Sciatic nerve (tissue), 2 donors: ENCODE measurements at regions not wholly inside any gene's neighbourhood (a gene's known extent, or its start where the extent isn't known, plus 50 kb on each side); places are given as distances from the start of the nearest gene placed in this dataset.
A peak's percentile ranks its signal among the peaks of the same experiment; 100 is the strongest.

ENCODE experiments used
- ATAC-seq: fragments of 200-7000 bp; cut with Tn5 transposase; one replicate; pipeline ENCODE4 v1.9.1; 2020; ENCODE audit warnings: mild to moderate bottlenecking, moderate library complexity
- DNase-seq: peaks from one replicate; pipeline ENCODE4 v3.0.0-alpha.2; 2020; ENCODE audit warnings: low spot score
- intact Hi-C: fragments of 100-400 bp; cut with DNase I; formaldehyde crosslinking; loops from one replicate; pipeline ENCODE4 v1.14.2; 2022
- donor health status: DM: no; HTN: no; CAD: no.
- donor health status: DM: no; HTN: no; CAD: no.

DNA sequence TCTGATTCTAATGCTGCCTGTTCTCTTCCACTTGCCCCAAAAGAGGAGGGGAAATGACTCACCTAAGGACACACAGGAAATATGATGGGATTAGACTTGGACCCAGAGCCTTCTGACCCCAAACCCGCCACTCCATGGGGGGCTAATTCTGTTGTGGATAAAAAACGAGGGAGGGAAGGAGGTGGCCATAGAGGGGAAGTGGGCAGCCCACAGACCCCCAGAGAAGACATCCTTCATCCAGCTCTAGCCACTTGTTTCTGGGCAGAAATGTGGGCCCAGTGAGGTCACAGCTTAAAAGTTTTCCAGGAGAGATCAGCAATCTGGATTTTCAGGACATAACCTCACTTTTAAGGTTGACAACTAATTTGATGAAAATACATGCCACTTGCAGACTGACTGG lies 202.1 kb downstream of the ANKRD60 start:
- intact Hi-C loops, result no loop called here
- ATAC-seq, result no peak
- no peak for DNase-seq

DNA sequence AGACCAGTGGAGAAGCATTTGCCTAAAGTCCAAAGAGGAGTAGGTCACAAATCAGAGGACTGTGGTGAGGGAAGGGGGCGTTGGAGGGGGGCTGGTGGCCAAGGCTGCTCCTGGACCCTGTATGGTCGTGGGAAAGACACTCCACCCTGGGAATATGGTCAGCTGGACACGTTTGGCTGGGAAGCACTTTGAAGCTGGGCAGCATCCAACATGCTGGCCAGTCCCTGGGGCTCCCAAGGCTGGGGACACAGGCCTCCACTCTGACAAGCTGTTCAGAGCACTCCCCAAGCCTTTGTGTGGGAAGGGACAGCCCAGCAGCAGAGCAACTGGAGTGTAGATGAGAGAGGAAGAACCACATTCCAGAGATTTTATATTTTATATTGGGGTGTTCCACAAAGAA lies 203.2 kb downstream of the ANKRD60 start:
- intact Hi-C loops, result no loop called here
- DNase-seq, result no peak
- ATAC-seq, result no peak

DNA sequence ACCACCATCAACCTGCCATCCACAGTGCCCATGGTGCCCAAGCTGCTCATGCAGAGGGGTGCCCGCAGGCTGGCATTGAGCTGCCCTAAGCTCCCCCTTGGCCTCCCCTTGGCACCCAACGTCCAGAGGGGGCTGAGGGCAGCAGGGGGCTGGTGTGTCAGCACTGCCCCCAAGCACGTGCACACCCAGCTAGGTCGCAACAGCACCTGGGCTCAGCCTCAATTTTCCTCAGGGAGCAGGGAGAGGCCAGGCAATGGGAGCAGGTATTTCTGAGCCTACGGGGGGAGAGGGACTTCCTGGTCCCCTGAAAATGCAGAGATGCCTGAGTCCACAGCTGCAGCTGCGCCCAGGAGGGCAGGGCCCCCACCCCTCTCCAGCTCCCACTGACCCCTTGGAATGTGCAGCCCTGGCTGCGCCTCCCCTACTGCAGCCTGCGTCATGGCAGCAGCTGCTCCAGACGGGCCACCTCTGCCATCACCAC lies 204.2 kb downstream of the ANKRD60 start:
- ATAC-seq, result no peak
- intact Hi-C loops, result no loop called here
- no peak for DNase-seq

- ATAC-seq, result no peak
- DNase-seq, result no peak
- intact Hi-C loops, result no loop called here
Observed at GRCh38 chr20:58023781-58024180, 204.7 kb downstream of the ANKRD60 start.

DNA sequence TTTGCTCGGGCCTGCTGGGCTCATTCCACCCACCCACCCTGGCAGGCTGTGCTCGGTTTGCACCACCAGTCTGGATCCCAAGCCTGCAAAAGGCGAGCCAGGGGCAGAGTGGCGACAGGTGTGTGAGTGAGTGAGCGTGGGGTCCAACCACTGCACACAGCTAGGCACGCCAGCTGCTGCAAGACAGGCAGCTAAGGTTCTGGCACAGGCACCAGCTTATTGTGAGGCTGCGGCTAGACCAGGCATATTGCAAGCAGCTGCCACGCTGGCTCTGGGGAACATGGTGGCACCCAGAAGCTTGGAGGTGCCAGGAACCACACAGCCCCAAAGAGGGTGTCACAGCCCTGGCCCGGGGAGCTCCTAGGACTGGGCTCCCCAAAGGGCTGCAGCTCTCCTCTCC lies 205.1 kb downstream of the ANKRD60 start:
- no peak for ATAC-seq
- DNase-seq, result no peak

GRCh38 chr20:58022711-58023110 lies 205.7 kb downstream of the ANKRD60 start:
- ATAC-seq, result no peak
- no peak for DNase-seq
- intact Hi-C loops, result no loop called here

More for the DNA sequence above, 205.1 kb downstream of the ANKRD60 start:
- intact Hi-C loops, result no loop called here

GRCh38 chr20:58021481-58021880 lies 207.0 kb downstream of the ANKRD60 start:
- DNase-seq (no peak), ATAC-seq (peak; percentile 66)
- intact Hi-C loops, result no loop called here

DNA sequence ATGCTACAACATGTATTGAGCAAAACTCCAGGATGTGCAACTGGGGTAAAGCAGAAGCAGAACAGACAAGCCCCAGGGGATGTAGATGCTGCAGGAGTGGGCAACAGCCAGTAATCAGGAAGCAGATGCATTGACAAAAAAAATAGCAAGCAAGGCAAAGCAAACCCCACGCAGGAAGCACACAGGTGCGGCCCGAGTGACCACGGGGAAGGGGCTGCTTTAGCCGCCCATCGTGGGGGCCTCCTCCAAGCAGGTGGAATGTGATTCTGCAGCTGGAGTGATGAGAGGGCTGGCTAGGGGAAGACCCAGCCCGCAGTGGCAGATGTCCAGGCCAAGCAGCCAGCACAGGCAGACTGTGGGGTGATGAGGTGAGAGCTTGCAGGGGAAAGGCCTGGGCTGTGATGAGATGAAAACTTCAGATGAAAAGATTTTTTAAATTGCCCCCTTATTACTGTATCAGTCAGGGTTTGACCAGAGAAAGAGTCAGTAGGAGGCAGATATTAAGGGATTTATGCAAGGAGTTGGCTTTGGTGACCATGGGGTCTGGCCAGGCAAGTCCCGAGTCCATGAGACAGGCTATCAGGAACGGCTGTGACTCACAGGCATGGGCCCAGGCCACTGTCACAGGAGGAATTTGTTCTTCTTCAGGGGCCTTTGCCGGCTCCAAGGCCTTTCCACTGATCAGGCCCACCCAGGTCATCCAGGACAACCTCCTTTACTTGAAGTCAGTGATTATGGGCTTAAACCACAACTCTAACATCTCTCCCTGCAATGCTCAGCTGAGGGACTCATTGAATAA lies 207.6 kb downstream of the ANKRD60 start:
- ATAC-seq (peak; percentile 59), DNase-seq (no peak)
- intact Hi-C loops, result no loop called here

DNA sequence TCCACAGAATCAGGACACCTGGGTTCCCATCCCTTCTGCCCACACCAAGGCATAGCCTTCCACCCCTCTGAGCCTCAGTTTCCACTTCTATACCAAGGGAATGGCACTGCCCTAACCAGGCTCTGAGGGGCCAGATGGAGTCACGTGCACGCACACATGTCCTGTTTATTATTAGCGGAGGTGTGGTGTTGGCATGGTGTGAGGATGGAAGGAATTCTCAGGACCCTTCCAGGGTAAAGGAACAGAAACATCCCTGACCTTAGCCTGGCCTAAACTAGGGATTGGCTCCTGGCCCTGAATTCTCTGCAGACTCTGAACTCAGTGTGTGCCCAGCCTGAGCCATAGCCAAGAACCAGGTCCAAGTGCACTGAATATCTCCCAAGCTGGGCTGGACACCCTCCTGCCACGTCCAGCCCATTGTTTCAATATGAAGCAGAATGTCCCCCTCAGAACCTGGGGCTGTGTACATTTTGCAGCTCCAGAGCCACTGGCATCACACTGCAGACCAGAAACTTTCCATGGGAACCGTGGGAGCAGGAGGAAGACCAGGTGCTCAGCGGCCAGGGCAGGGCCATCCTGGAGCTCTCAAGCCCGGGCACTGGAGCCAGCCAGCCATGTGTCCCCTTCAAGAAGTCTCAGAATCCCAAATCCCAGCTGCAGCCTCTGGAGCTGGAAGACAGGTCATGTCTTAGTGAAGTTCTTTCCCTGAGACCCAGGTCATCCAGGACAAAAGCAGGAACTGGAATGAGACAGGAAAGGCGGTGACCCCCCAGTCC lies 208.4 kb downstream of the ANKRD60 start:
- DNase-seq (no peak), ATAC-seq (peak; percentile 7)
- intact Hi-C loops, result no loop called here

DNA sequence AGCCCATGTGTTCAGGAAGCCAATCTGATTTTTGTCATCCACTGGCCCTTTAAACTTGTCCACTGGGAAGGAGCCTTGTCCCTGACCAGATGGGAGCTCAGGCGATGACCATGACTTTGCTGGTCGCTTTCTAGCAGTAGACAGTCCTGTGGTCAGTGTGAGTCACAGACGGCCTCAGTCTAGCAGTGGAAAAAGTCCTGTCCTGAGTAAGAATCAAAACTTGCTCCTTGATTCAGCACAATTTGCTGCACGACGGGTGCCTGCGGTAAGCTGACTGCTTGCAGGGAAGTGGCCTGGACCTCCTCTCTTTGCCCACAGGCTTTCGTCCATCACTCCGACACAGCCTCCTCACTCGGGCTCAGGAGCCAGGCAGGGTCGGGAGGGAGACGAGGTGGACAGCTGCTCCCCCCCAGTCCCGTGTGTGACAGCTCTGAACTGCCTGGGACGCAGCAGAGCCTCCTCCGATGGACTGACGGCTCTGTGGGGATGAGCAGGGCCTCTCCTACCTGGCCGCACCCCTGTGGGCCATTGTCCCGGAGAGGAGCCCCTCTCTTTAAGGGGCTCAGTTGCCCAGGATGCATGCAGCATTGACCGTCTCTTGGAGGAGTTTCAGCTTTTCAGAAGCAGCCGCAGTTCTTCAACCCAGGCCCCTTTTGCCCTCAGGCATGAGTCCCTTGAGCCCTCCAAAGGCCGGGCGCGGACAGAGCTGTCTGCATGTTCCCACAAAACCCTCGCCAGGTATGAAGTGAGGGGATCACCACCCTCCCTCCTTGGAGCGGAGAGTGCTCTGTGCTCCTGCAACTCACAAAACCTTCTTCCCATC lies 209.2 kb downstream of the ANKRD60 start:
- DNase-seq (no peak), ATAC-seq (no peak)
- intact Hi-C loops, result no loop called here

GRCh38 chr20:58018590-58018989 lies 209.9 kb downstream of the ANKRD60 start:
- intact Hi-C loops, result no loop called here
- ATAC-seq (no peak), DNase-seq (no peak)

- no peak for ATAC-seq
- intact Hi-C loops, result no loop called here
Observed at GRCh38 chr20:58017970-58018530, 210.4 kb downstream of the ANKRD60 start.

GRCh38 chr20:58017231-58017969 lies 211.1 kb downstream of the ANKRD60 start:
- ATAC-seq, result peak; percentile 44
- no peak for DNase-seq
- intact Hi-C loops, result no loop called here

More at GRCh38 chr20:58017970-58018530, 210.4 kb downstream of the ANKRD60 start:
- no peak for DNase-seq

DNA sequence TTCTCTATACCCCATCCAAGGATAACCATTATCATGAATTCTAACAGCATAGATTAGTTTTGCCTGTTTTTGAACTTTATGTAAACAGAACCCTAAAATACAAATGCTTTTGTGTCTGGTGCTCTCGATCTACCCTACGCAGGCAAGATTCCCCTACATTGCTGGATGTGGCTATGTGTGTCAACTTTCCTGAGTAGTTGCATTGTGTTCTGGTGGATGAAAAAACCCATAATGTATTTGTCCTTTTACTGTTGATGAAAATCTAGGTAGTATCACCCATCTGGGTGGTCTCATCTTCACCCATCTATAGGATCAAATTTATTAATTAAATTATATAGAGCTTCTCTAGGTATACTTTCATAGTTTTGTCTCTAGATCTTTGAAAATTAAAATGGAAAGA lies 211.7 kb downstream of the ANKRD60 start:
- DNase-seq (no peak), ATAC-seq (no peak)
- intact Hi-C loops, result no loop called here

DNA sequence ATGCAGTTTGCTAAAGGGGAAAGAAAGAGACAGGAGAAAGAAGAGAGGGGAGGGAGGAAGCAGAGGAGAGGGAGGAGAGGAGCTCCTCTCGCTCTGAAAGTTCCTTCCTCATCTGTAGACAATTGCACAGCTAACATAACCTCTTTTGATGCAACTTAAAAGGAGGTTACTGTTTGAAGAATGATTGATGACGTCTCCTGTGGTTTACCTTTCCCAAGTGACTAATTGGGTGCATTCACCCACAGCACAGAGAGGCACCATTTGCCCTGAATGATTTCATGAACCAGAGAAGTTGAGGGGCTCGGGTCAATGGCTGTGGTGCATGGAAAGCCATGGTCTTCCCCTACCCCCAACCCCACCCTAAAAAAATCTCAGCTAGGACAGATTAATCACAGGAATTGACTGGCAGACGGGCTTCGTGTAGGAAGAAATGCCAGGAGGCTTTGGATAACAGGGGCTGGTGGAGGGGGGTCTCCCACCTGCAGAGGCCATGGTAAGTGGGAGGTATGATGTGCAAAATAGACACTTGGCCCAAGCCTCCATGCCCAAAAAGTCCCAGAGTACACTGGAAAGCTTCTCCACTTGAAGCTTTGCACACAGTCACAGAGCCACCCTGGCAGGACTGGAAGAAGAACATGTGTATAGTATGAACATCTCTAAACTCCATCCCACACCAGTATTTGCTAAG lies 213.7 kb downstream of the ANKRD60 start:
- intact Hi-C loops, result no loop called here
- ATAC-seq, result no peak
- no peak for DNase-seq

DNA sequence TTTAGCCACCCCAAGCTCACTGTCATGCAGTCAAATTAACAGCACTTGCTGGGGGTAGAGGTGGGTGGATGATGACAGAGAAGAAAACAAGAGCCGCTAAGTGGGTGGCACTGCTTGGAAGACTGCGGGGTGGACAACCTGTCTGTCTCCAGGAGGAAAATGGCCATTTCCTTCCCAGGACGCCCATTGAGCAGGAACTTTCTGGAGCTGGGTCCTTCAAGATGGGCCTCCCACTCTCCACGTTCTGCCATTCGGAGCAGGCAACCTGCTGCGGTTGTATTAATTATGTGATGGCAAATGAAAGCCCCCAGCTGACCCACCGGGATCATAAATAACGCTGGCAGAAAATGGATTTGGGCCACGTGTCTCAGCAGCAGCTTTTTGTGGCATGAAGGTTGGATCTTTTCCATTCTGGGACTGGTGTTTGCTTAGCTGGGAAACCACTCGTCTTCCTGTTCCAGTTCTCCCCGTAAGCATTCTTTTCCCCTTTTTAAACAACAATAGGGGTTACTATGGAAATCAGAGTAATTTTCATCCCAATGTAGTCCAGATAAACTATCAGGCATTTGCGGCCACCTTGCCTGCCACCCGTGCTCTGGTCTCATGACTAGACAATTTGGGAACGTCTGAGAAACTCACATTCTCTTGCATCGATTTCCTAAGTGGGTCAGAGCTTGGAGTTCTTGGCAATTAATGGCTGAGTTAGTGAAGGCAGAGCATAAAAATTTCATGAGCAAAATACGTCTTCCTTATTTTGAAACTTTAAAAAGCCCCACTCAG lies 215.5 kb downstream of the ANKRD60 start:
- intact Hi-C loops, result no loop called here
- ATAC-seq (no peak), DNase-seq (no peak)

GRCh38 chr20:58011947-58012610 lies 216.4 kb downstream of the ANKRD60 start:
- peak; percentile 45 for DNase-seq
- no peak for ATAC-seq
- intact Hi-C loops, result no loop called here
